ENCODE measurements at regions not wholly inside any gene's neighbourhood (a gene's known extent, or its start where the extent isn't known, plus 50 kb on each side); places are given as distances from the start of the nearest gene placed in this dataset.

DNA sequence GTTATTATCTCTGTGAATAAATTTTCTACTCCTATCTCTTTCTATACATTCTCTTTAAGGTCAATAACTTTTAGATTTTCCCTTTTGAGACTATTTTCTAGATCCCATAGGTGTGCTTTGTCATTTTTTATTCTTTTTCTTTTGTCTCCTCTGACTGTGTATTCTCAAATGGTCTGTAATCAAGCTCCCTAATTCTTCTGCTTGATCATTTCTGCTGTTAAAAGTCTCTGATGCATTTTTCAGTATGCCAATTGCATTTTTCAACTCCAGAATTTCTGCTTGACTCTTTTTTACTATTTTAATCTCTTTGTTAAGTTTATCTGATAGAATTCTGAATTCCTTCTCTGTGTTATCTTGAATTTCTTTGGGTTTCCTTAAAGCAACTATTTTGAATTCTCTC is 78.2 kb downstream of the THNSL1 start:
- H3K4me1 ChIP-seq (ENCODE audit: control insufficient read depth in 1 of 2, insufficient read depth in 2 of 2, low read length in 2 of 2): no peaks in the 10 kb centered on the region
- H3K9me3 ChIP-seq (replicated peaks in 1 of 2; ENCODE audit: control insufficient read depth in 1 of 2, insufficient read depth in 1 of 2, low read length in 2 of 2): peaks cover 10 to 14% of the 10 kb centered on the region in 2 donors
- intact Hi-C loops (cut with micrococcal nuclease): no loop called here
- TF ChIP-seq, protein P1, sequence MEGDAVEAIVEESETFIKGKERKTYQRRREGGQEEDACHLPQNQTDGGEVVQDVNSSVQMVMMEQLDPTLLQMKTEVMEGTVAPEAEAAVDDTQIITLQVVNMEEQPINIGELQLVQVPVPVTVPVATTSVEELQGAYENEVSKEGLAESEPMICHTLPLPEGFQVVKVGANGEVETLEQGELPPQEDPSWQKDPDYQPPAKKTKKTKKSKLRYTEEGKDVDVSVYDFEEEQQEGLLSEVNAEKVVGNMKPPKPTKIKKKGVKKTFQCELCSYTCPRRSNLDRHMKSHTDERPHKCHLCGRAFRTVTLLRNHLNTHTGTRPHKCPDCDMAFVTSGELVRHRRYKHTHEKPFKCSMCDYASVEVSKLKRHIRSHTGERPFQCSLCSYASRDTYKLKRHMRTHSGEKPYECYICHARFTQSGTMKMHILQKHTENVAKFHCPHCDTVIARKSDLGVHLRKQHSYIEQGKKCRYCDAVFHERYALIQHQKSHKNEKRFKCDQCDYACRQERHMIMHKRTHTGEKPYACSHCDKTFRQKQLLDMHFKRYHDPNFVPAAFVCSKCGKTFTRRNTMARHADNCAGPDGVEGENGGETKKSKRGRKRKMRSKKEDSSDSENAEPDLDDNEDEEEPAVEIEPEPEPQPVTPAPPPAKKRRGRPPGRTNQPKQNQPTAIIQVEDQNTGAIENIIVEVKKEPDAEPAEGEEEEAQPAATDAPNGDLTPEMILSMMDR (IDR thresholded peaks at IDR 0.05): no peak
- H3K4me1 Mint-ChIP-seq: no peaks in the 10 kb centered on the region
- H3K79me2 ChIP-seq (ENCODE audit: insufficient read depth, low read length): no peaks in the 10 kb centered on the region
- H3K27ac Mint-ChIP-seq: no peak overlapping the region
- H3K4me3 ChIP-seq (replicated peaks in 1 of 3; ENCODE audit: low read depth in 2 of 3, low read length in 3 of 3): no peak overlapping the region
- no peak for DNase-seq
- H3K27me3 ChIP-seq (ENCODE audit: control insufficient read depth in 2 of 2, insufficient read depth in 2 of 2, low read length in 2 of 2): no peaks in the 10 kb centered on the region
- H3K36me3 ChIP-seq (replicated peaks in 1 of 2; ENCODE audit: control insufficient read depth in 1 of 2, insufficient read depth in 2 of 2, low read length in 2 of 2): no peaks in the 10 kb centered on the region
- H3K4me2 ChIP-seq (replicated peaks; ENCODE audit: extremely low read depth, low read length, poor library complexity, severe bottlenecking): no peak overlapping the region
- no peak overlapping the region for H3K4me3 Mint-ChIP-seq
- no peaks in the 10 kb centered on the region for H3K36me3 Mint-ChIP-seq
- H3K27ac ChIP-seq (ENCODE audit: low read depth in 1 of 2, low read length in 2 of 2): no peak overlapping the region
- peaks cover 1 to 7% (median 1%) of the 10 kb centered on the region in 3 donors for H3K27me3 Mint-ChIP-seq (ENCODE audit: low read depth in 3 of 3)
- H4K20me1 ChIP-seq (ENCODE audit: insufficient read depth, low read length): no peaks in the 10 kb centered on the region
- no peak overlapping the region for H3K9ac ChIP-seq (ENCODE audit: insufficient read depth, low read length, poor library complexity, severe bottlenecking)
- no peak overlapping the region for H2AFZ ChIP-seq (ENCODE audit: insufficient read depth, low read depth, low read length, poor library complexity, severe bottlenecking)
- peaks cover 11 to 24% (median 17%) of the 10 kb centered on the region in 7 donors for H3K9me3 Mint-ChIP-seq

DNA sequence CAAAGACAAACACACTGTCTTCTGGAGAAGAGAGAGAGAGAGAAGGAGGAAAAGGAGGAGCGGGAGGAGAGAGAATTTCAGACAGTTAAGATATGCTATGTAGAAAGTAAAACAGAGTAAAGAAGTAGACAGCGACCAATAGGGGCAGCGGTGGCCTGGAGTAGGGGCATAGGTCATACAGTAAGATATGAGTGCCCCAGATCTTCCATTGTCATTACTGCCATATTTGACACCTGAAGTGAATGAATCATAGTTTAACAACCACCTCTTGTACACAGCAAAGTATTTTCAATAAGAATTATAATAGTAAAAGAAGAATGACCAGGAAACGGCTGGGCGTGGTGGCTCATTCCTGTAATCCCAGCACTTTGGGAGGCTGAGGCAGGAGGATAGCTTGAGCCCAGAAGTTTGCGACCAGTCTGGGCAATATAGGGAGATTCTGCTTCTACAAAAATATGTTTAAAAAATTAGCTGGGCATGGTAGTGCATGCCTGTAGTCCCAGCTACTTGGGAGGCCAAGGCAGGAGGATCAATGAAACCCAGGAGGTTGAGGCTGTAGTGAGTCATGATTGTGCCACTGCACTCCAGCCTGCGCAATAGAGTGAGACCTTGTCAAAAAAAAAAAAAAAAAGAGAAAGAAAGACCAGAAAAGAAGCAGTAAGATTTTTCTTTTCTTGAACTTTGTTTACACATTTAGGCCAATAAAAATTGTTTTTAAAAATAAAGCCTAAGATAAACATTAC is 77.0 kb upstream of the GPR158 start:
- Mint-ChIP-seq H3K9me3 (peaks cover 8 to 17% (median 12%) of the 10 kb centered on the region in 7 donors), H3K27me3 (ENCODE audit: low read depth in 3 of 3) (peaks cover 0 to 7% (median 2%) of the 10 kb centered on the region in 3 donors), H3K4me3 (no peak overlapping the region), H3K36me3 (no peaks in the 10 kb centered on the region), H3K27ac (no peak overlapping the region), H3K4me1 (no peaks in the 10 kb centered on the region)
- H3K36me3 ChIP-seq (replicated peaks in 1 of 2; ENCODE audit: control insufficient read depth in 1 of 2, insufficient read depth in 2 of 2, low read length in 2 of 2): no peaks in the 10 kb centered on the region
- peaks cover 10 to 14% of the 10 kb centered on the region in 2 donors for H3K9me3 ChIP-seq (replicated peaks in 1 of 2; ENCODE audit: control insufficient read depth in 1 of 2, insufficient read depth in 1 of 2, low read length in 2 of 2)
- H2AFZ ChIP-seq (ENCODE audit: insufficient read depth, low read depth, low read length, poor library complexity, severe bottlenecking): no peak overlapping the region
- DNase-seq: no peak
- H3K9ac ChIP-seq (ENCODE audit: insufficient read depth, low read length, poor library complexity, severe bottlenecking): no peak overlapping the region
- no peaks in the 10 kb centered on the region for H3K79me2 ChIP-seq (ENCODE audit: insufficient read depth, low read length)
- H3K27me3 ChIP-seq (ENCODE audit: control insufficient read depth in 2 of 2, insufficient read depth in 2 of 2, low read length in 2 of 2): no peaks in the 10 kb centered on the region
- no peak overlapping the region for H3K27ac ChIP-seq (ENCODE audit: low read depth in 1 of 2, low read length in 2 of 2)
- 79% methylated on average over 4 of the region's 7 CpGs for WGBS (ENCODE audit: insufficient coverage)
- no peaks in the 10 kb centered on the region for H4K20me1 ChIP-seq (ENCODE audit: insufficient read depth, low read length)
- no peak overlapping the region for H3K4me3 ChIP-seq (replicated peaks in 1 of 3; ENCODE audit: low read depth in 2 of 3, low read length in 3 of 3)
- H3K4me1 ChIP-seq (ENCODE audit: control insufficient read depth in 1 of 2, insufficient read depth in 2 of 2, low read length in 2 of 2): no peaks in the 10 kb centered on the region
- H3K4me2 ChIP-seq (replicated peaks; ENCODE audit: extremely low read depth, low read length, poor library complexity, severe bottlenecking): no peak overlapping the region
- intact Hi-C loops (cut with micrococcal nuclease): no loop called here
- TF ChIP-seq, protein P1 (IDR thresholded peaks at IDR 0.05): no peak
